Suprapubic skin (tissue), 4 donors: ENCODE measurements at regions not wholly inside any gene's neighbourhood (a gene's known extent, or its start where the extent isn't known, plus 50 kb on each side); places are given as distances from the start of the nearest gene placed in this dataset.

Experiments used
- DNase-seq, 2 donors: peaks; one replicate each; pipeline ENCODE4 v3.0.0-alpha.2; 2019; ENCODE audit warnings: low spot score in 2 of 2
- H3K27ac ChIP-seq: fragments of 200-600 bp; sonication (generic); one replicate; pipeline ENCODE4 v1.5.1; 2019
- H3K27me3 ChIP-seq: fragments of 200-600 bp; sonication (generic); one replicate; pipeline ENCODE4 v1.5.1; 2019
- H3K36me3 ChIP-seq: fragments of 200-600 bp; sonication (generic); one replicate; pipeline ENCODE4 v1.5.1; 2019
- H3K4me1 ChIP-seq: fragments of 200-600 bp; sonication (generic); one replicate; pipeline ENCODE4 v1.5.1; 2019
- H3K4me3 ChIP-seq: fragments of 200-600 bp; sonication (generic); one replicate; pipeline ENCODE4 v1.5.1; 2019; ENCODE audit warnings: mild to moderate bottlenecking
- H3K9me3 ChIP-seq: fragments of 200-600 bp; sonication (generic); one replicate; pipeline ENCODE4 v1.5.1; 2019
- CTCF ChIP-seq, 2 donors: fragments of 200-600 bp in 1 of 2; fragments of 450-650 bp in 1 of 2; sonication (generic) in 1 of 2; IDR thresholded peaks; one replicate each; pipeline ENCODE4 v1.5.1; 2016 to 2019; ENCODE audit warnings: antibody characterized with exemption in 2 of 2, mild to moderate bottlenecking in 1 of 2, moderate library complexity in 1 of 2
- EP300 ChIP-seq: sonication (generic); formaldehyde crosslinking; IDR thresholded peaks from one replicate; pipeline ENCODE4 v1.6.1; 2017; ENCODE audit warnings: antibody characterized with exemption
- POLR2A ChIP-seq, 2 donors: fragments of 450-650 bp; IDR thresholded peaks; one replicate each; pipeline ENCODE4 v1.6.1; 2017; ENCODE audit warnings: antibody characterized with exemption in 2 of 2, mild to moderate bottlenecking in 2 of 2, moderate library complexity in 2 of 2
- POLR2AphosphoS5 ChIP-seq, 3 donors: sonication (generic); formaldehyde crosslinking; IDR thresholded peaks; one replicate each; pipeline ENCODE4 v1.6.1; 2017; ENCODE audit warnings: antibody characterized with exemption in 3 of 3
- WGBS: methylation state at CpG from one replicate; pipeline ENCODE4 v1.1.5; 2018; 5-methylcytosine and 5-hydroxymethylcytosine counted together

GRCh38 chr4:19803406-19803805 lies 448.3 kb upstream of the SLIT2 start:
- Histone ChIP-seq H3K27ac (no peak overlapping the region), H3K36me3 (no peaks in the 10 kb centered on the region), H3K4me1 (no peaks in the 10 kb centered on the region), H3K4me3 (no peak overlapping the region), H3K27me3 (no peaks in the 10 kb centered on the region), H3K9me3 (no peaks in the 10 kb centered on the region)
- no peak for DNase-seq
- WGBS = 76% methylated on average over 2 of the region's 2 CpGs
- TF ChIP-seq EP300 = no peak
- TF ChIP-seq POLR2AphosphoS5 (IDR thresholded peaks at IDR 0.05) = no peak
- TF ChIP-seq CTCF (IDR thresholded peaks at IDR 0.05) = no peak
- TF ChIP-seq POLR2A (IDR thresholded peaks at IDR 0.05) = no peak

- no peak for TF ChIP-seq EP300
- no peak for TF ChIP-seq CTCF (IDR thresholded peaks at IDR 0.05)
- no peak for TF ChIP-seq POLR2AphosphoS5 (IDR thresholded peaks at IDR 0.05)
- TF ChIP-seq POLR2A (IDR thresholded peaks at IDR 0.05) = no peak
These were observed 457.9 kb upstream of the SLIT2 start for GRCh38 chr4:19793831-19794230.

GRCh38 chr4:19791422-19792123 lies 460.1 kb upstream of the SLIT2 start:
- Histone ChIP-seq H3K4me3 (no peak overlapping the region), H3K27ac (no peak overlapping the region), H3K9me3 (no peaks in the 10 kb centered on the region), H3K27me3 (no peaks in the 10 kb centered on the region), H3K4me1 (no peaks in the 10 kb centered on the region), H3K36me3 (no peaks in the 10 kb centered on the region)
- 73% methylated on average over 5 of the region's 5 CpGs for WGBS
- DNase-seq = no peak
- no peak for TF ChIP-seq POLR2A (IDR thresholded peaks at IDR 0.05)
- no peak for TF ChIP-seq CTCF (IDR thresholded peaks at IDR 0.05)
- no peak for TF ChIP-seq EP300
- TF ChIP-seq POLR2AphosphoS5 (IDR thresholded peaks at IDR 0.05) = no peak

More at GRCh38 chr4:19793831-19794230, 457.9 kb upstream of the SLIT2 start:
- no peaks in the 10 kb centered on the region for H3K4me1 ChIP-seq
- no peaks in the 10 kb centered on the region for H3K9me3 ChIP-seq
- no peak overlapping the region for H3K4me3 ChIP-seq
- no peaks in the 10 kb centered on the region for H3K27me3 ChIP-seq
- no peaks in the 10 kb centered on the region for H3K36me3 ChIP-seq
- DNase-seq = no peak
- no peak overlapping the region for H3K27ac ChIP-seq

- H3K4me3 ChIP-seq = no peak overlapping the region
- 43% methylated on average over 1 of the region's 1 CpG for WGBS
- DNase-seq = no peak
- H3K27me3 ChIP-seq = no peaks in the 10 kb centered on the region
- H3K9me3 ChIP-seq = peaks cover 12% of the 10 kb centered on the region
- H3K27ac ChIP-seq = no peak overlapping the region
- H3K4me1 ChIP-seq = no peaks in the 10 kb centered on the region
- H3K36me3 ChIP-seq = no peaks in the 10 kb centered on the region
- TF ChIP-seq POLR2AphosphoS5 (IDR thresholded peaks at IDR 0.05) (no peak), CTCF (IDR thresholded peaks at IDR 0.05) (no peak), EP300 (no peak), POLR2A (IDR thresholded peaks at IDR 0.05) (no peak)
These were observed 465.1 kb upstream of the SLIT2 start for GRCh38 chr4:19786616-19787015.

- no peak for DNase-seq
- no peak overlapping the region for H3K4me3 ChIP-seq
- TF ChIP-seq POLR2A (IDR thresholded peaks at IDR 0.05) (no peak), EP300 (no peak), CTCF (IDR thresholded peaks at IDR 0.05) (no peak), POLR2AphosphoS5 (IDR thresholded peaks at IDR 0.05) (no peak)
- H3K27ac ChIP-seq = no peak overlapping the region
- no peaks in the 10 kb centered on the region for H3K4me1 ChIP-seq
- 76% methylated on average over 4 of the region's 4 CpGs for WGBS
- peaks cover 12% of the 10 kb centered on the region for H3K9me3 ChIP-seq
- H3K36me3 ChIP-seq = no peaks in the 10 kb centered on the region
- H3K27me3 ChIP-seq = no peaks in the 10 kb centered on the region
These were observed 468.0 kb upstream of the SLIT2 start for GRCh38 chr4:19783667-19784223.
